ENCODE measurements at regions not wholly inside any gene's neighbourhood (a gene's known extent, or its start where the extent isn't known, plus 50 kb on each side); places are given as distances from the start of the nearest gene placed in this dataset.

DNA sequence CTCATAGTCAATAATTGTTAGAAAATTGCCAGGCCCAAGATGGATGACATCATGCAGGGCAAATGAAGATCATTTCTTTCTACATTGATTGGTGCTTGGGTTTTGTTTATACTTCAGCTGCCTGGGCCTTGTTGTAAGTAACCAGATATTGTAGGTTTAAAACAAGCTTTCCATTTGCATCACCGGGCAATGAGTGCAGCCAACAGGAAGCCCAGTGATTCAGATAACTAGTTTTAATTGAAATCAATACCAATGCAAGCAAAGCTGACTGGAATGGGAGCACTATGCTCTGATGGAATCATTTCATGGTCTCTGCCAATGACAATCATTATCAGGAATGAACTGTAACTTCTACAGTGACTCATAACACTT lies 279.3 kb downstream of the DUSP6 start:
- no peaks in the 10 kb centered on the region for H3K36me3 Mint-ChIP-seq
- Histone ChIP-seq H2AFZ (ENCODE audit: insufficient read depth, low read depth, low read length, poor library complexity, severe bottlenecking) (no peak overlapping the region), H3K27ac (ENCODE audit: low read depth in 1 of 2, low read length in 2 of 2) (no peak overlapping the region), H4K20me1 (ENCODE audit: insufficient read depth, low read length) (no peaks in the 10 kb centered on the region), H3K79me2 (ENCODE audit: insufficient read depth, low read length) (no peaks in the 10 kb centered on the region), H3K9ac (ENCODE audit: insufficient read depth, low read length, poor library complexity, severe bottlenecking) (no peak overlapping the region), H3K4me1 (ENCODE audit: control insufficient read depth in 1 of 2, insufficient read depth in 2 of 2, low read length in 2 of 2) (no peaks in the 10 kb centered on the region), H3K4me3 (replicated peaks in 1 of 3; ENCODE audit: low read depth in 2 of 3, low read length in 3 of 3) (no peak overlapping the region), H3K9me3 (replicated peaks in 1 of 2; ENCODE audit: control insufficient read depth in 1 of 2, insufficient read depth in 1 of 2, low read length in 2 of 2) (no peaks in the 10 kb centered on the region), H3K27me3 (ENCODE audit: control insufficient read depth in 2 of 2, insufficient read depth in 2 of 2, low read length in 2 of 2) (no peaks in the 10 kb centered on the region), H3K4me2 (replicated peaks; ENCODE audit: extremely low read depth, low read length, poor library complexity, severe bottlenecking) (no peak overlapping the region), H3K36me3 (replicated peaks in 1 of 2; ENCODE audit: control insufficient read depth in 1 of 2, insufficient read depth in 2 of 2, low read length in 2 of 2) (no peaks in the 10 kb centered on the region)
- intact Hi-C loops (cut with micrococcal nuclease) = no loop called here
- WGBS (ENCODE audit: insufficient coverage) = 100% methylated on average over 1 of the region's 1 CpG
- no peaks in the 10 kb centered on the region for H3K27me3 Mint-ChIP-seq (ENCODE audit: low read depth in 3 of 3)
- TF ChIP-seq, protein P1, sequence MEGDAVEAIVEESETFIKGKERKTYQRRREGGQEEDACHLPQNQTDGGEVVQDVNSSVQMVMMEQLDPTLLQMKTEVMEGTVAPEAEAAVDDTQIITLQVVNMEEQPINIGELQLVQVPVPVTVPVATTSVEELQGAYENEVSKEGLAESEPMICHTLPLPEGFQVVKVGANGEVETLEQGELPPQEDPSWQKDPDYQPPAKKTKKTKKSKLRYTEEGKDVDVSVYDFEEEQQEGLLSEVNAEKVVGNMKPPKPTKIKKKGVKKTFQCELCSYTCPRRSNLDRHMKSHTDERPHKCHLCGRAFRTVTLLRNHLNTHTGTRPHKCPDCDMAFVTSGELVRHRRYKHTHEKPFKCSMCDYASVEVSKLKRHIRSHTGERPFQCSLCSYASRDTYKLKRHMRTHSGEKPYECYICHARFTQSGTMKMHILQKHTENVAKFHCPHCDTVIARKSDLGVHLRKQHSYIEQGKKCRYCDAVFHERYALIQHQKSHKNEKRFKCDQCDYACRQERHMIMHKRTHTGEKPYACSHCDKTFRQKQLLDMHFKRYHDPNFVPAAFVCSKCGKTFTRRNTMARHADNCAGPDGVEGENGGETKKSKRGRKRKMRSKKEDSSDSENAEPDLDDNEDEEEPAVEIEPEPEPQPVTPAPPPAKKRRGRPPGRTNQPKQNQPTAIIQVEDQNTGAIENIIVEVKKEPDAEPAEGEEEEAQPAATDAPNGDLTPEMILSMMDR (IDR thresholded peaks at IDR 0.05) = no peak
- DNase-seq = no peak
- no peaks in the 10 kb centered on the region for H3K9me3 Mint-ChIP-seq
- no peak overlapping the region for H3K4me3 Mint-ChIP-seq
- no peak overlapping the region for H3K27ac Mint-ChIP-seq
- no peaks in the 10 kb centered on the region for H3K4me1 Mint-ChIP-seq

DNA sequence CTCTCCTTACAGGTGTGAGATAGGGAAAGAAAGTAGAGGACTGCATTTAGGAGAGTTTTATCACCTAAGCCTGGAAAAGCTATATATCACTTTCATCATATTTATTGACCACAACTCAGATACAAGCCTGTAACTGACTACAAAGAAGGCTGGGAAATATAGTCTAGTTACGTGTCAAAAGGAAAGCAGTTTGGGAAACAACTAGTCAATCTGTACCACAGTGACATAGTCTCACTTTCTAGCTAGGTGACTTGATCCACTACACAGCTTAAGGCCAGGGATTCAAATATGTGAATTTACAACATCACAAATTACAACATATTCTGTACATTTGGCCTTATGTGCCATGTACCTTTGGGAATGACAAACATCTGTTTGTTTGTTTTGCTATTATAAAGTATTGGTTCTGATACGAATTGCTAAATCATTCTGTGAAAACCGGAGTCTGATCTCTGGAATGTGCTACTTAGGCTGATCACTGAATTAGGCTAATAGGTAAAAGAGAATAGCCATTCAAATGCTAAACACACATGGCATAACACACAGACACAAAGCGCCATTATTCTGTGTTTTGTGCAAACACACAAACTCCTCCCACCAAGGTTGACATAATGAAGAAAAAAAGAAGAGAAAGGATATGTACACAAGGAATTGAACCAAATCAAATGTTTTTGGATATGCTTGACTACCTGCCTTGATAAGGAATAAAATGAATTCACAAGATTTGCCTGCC lies 279.8 kb downstream of the DUSP6 start:
- Histone ChIP-seq H3K4me3 (replicated peaks in 1 of 3; ENCODE audit: low read depth in 2 of 3, low read length in 3 of 3) (no peak overlapping the region), H3K4me2 (replicated peaks; ENCODE audit: extremely low read depth, low read length, poor library complexity, severe bottlenecking) (no peak overlapping the region)
- H3K4me3 Mint-ChIP-seq = no peak overlapping the region

More for the DNA sequence above, 279.8 kb downstream of the DUSP6 start:
- H3K36me3 Mint-ChIP-seq = no peaks in the 10 kb centered on the region
- no peaks in the 10 kb centered on the region for H3K9me3 Mint-ChIP-seq
- no peak overlapping the region for H3K27ac Mint-ChIP-seq
- DNase-seq = no peak
- no peaks in the 10 kb centered on the region for H3K27me3 Mint-ChIP-seq (ENCODE audit: low read depth in 3 of 3)
- Histone ChIP-seq H3K4me1 (ENCODE audit: control insufficient read depth in 1 of 2, insufficient read depth in 2 of 2, low read length in 2 of 2) (peaks cover 2 to 3% of the 10 kb centered on the region in 2 donors), H3K9ac (ENCODE audit: insufficient read depth, low read length, poor library complexity, severe bottlenecking) (no peak overlapping the region), H3K36me3 (replicated peaks in 1 of 2; ENCODE audit: control insufficient read depth in 1 of 2, insufficient read depth in 2 of 2, low read length in 2 of 2) (no peaks in the 10 kb centered on the region), H3K79me2 (ENCODE audit: insufficient read depth, low read length) (no peaks in the 10 kb centered on the region), H3K9me3 (replicated peaks in 1 of 2; ENCODE audit: control insufficient read depth in 1 of 2, insufficient read depth in 1 of 2, low read length in 2 of 2) (no peaks in the 10 kb centered on the region), H3K27ac (ENCODE audit: low read depth in 1 of 2, low read length in 2 of 2) (no peak overlapping the region), H4K20me1 (ENCODE audit: insufficient read depth, low read length) (no peaks in the 10 kb centered on the region), H2AFZ (ENCODE audit: insufficient read depth, low read depth, low read length, poor library complexity, severe bottlenecking) (no peak overlapping the region), H3K27me3 (ENCODE audit: control insufficient read depth in 2 of 2, insufficient read depth in 2 of 2, low read length in 2 of 2) (no peaks in the 10 kb centered on the region)
- TF ChIP-seq, protein P1 (IDR thresholded peaks at IDR 0.05) = no peak
- peaks cover 4% of the 10 kb centered on the region for H3K4me1 Mint-ChIP-seq
- WGBS (ENCODE audit: insufficient coverage) = no CpG with 5 or more reads among the region's 4 CpGs
- intact Hi-C loops (cut with micrococcal nuclease) = no loop called here

Measured in CD14-positive monocyte (primary cell).